H1 (cell line): ENCODE measurements at regions not wholly inside any gene's neighbourhood (a gene's known extent, or its start where the extent isn't known, plus 50 kb on each side); places are given as distances from the start of the nearest gene placed in this dataset.

Source experiments
- CTCF ChIA-PET: fragments of 300-600 bp; sonication (Branson Sonifier 250); formaldehyde crosslinking; loops from one replicate; lab custom pipeline; 2021; ENCODE audit not compliant: partially characterized antibody; lab: Charles Lee
- POLR2A ChIA-PET: fragments of 300-600 bp; sonication (Branson Sonifier 250); formaldehyde crosslinking; loops from one replicate; lab custom pipeline; 2021; ENCODE audit warnings: inconsistent platforms; ENCODE audit not compliant: partially characterized antibody; lab: Charles Lee
- DNase-seq, 2 experiments: peaks; one replicate each; pipeline versions ENCODE4 v3.0.0 to v3.0.0-alpha.2; 2010 to 2022; ENCODE audit warnings: low spot score in 2 of 2, low read depth in 1 of 2, mixed read lengths in 1 of 2
- FAIRE-seq: peaks from 2 replicates; lab custom pipeline; 2011; peaks lifted over from hg19 to GRCh38; lab: Jason Lieb, UNC
- H2AFZ ChIP-seq: 2 replicates; pipeline ENCODE4 v1.8.1; 2012; ENCODE audit warnings: low read length, inconsistent platforms
- H2AK5ac ChIP-seq: 2 replicates; pipeline ENCODE4 v1.6.1; 2013; ENCODE audit warnings: low read depth, low read length
- H2BK120ac ChIP-seq: replicated peaks from 2 replicates; pipeline ENCODE3; 2013; ENCODE audit warnings: low read depth, low read length, inconsistent platforms
- H2BK12ac ChIP-seq: 2 replicates; pipeline ENCODE4 v1.6.1; 2013; ENCODE audit warnings: low read depth, low read length
- H2BK15ac ChIP-seq: 2 replicates; pipeline ENCODE4 v1.6.1; 2013; ENCODE audit warnings: low read length
- H2BK20ac ChIP-seq: 2 replicates; pipeline ENCODE4 v1.6.1; 2013; ENCODE audit warnings: low read length
- H2BK5ac ChIP-seq: 2 replicates; pipeline ENCODE4 v1.6.1; 2013; ENCODE audit warnings: low read depth, low read length
- H3K14ac ChIP-seq: 2 replicates; pipeline ENCODE4 v1.6.1; 2013; ENCODE audit warnings: inconsistent platforms; ENCODE audit not compliant: insufficient read length
- H3K18ac ChIP-seq: 2 replicates; pipeline ENCODE4 v1.6.1; 2013; ENCODE audit warnings: low read length; ENCODE audit errors: extremely low read depth
- H3K23ac ChIP-seq: 2 replicates; pipeline ENCODE4 v1.6.1; 2013; ENCODE audit warnings: inconsistent platforms; ENCODE audit not compliant: insufficient read length
- H3K23me2 ChIP-seq: 2 replicates; pipeline ENCODE4 v1.6.1; 2013; ENCODE audit warnings: low read depth, low read length
- H3K27ac ChIP-seq: 2 replicates; pipeline ENCODE4 v1.6.1; 2011; ENCODE audit warnings: low read depth, low read length, inconsistent platforms
- H3K27me3 ChIP-seq, 4 experiments: replicated peaks in 1 of 4; 1 replicate in 1 of 4; 2 replicates in 3 of 4; pipeline versions ENCODE4 v1.6.1 to v1.8.1; 2011 to 2013; ENCODE audit warnings: low read length in 3 of 4, mild to moderate bottlenecking in 3 of 4, inconsistent platforms in 2 of 4, mixed read lengths in 2 of 4, moderate library complexity in 1 of 4; ENCODE audit not compliant: control insufficient read depth in 3 of 4, insufficient read depth in 3 of 4; ENCODE audit errors: extremely low read depth in 1 of 4
- H3K36me3 ChIP-seq, 4 experiments: 2 replicates each; pipeline versions ENCODE4 v1.6.1 to v1.8.1; 2011 to 2013; ENCODE audit warnings: mild to moderate bottlenecking in 4 of 4, low read length in 3 of 4, moderate library complexity in 2 of 4, control low read depth in 1 of 4, inconsistent platforms in 1 of 4; ENCODE audit not compliant: insufficient read depth in 4 of 4, control insufficient read depth in 2 of 4
- H3K4ac ChIP-seq: replicated peaks from 2 replicates; pipeline ENCODE3; 2013; ENCODE audit warnings: low read length, low read depth, mixed read lengths, inconsistent platforms; ENCODE audit not compliant: insufficient read length
- H3K4me1 ChIP-seq, 4 experiments: replicated peaks in 1 of 4; 1 replicate in 1 of 4; 2 replicates in 3 of 4; pipeline versions ENCODE4 v1.6.1 to v1.8.1; 2011 to 2013; ENCODE audit warnings: low read length in 3 of 4, inconsistent platforms in 2 of 4, mixed read lengths in 1 of 4; ENCODE audit not compliant: insufficient read depth in 4 of 4, control insufficient read depth in 3 of 4
- H3K4me2 ChIP-seq, 2 experiments: 2 replicates each; pipeline versions ENCODE4 v1.6.1 to v1.8.1; 2011 to 2013; ENCODE audit warnings: low read depth in 2 of 2, low read length in 2 of 2, control low read depth in 1 of 2, inconsistent platforms in 1 of 2, mild to moderate bottlenecking in 1 of 2; ENCODE audit not compliant: insufficient read depth in 1 of 2
- H3K4me3 ChIP-seq, 4 experiments: fragments of 200-600, 300-600 bp in 1 of 4; sonication (generic), shearing (Covaris generic), sonication (Bioruptor Twin) in 1 of 4; 2 replicates each; pipeline versions ENCODE4 v1.5.1 to v1.8.1; 2011 to 2016; ENCODE audit warnings: low read length in 4 of 4, low read depth in 3 of 4, control low read depth in 2 of 4, inconsistent platforms in 2 of 4, mild to moderate bottlenecking in 2 of 4, mixed read lengths in 1 of 4, moderate library complexity in 1 of 4; ENCODE audit not compliant: insufficient read depth in 2 of 4; ENCODE audit errors: extremely low read depth in 1 of 4
- H3K56ac ChIP-seq: replicated peaks from 2 replicates; pipeline ENCODE3; 2013; ENCODE audit warnings: low read depth, mild to moderate bottlenecking, mixed read lengths, low read length, inconsistent platforms; ENCODE audit not compliant: insufficient read length
- H3K79me1 ChIP-seq: 2 replicates; pipeline ENCODE4 v1.6.1; 2013; ENCODE audit warnings: low read depth, low read length, control low read depth
- H3K79me2 ChIP-seq, 2 experiments: 2 replicates each; pipeline versions ENCODE4 v1.6.1 to v1.8.1; 2012 to 2013; ENCODE audit warnings: low read length in 2 of 2, mild to moderate bottlenecking in 2 of 2, inconsistent platforms in 1 of 2; ENCODE audit not compliant: insufficient read depth in 2 of 2, control insufficient read depth in 1 of 2
- H3K9ac ChIP-seq, 4 experiments: replicated peaks in 1 of 4; 1 replicate in 1 of 4; 2 replicates in 3 of 4; pipeline versions ENCODE4 v1.6.1 to v1.8.1; 2011 to 2013; ENCODE audit warnings: low read depth in 3 of 4, low read length in 3 of 4, control low read depth in 2 of 4, mild to moderate bottlenecking in 2 of 4, moderate library complexity in 2 of 4, inconsistent platforms in 1 of 4; ENCODE audit errors: extremely low read depth in 1 of 4
- H3K9me3 ChIP-seq, 2 experiments: 2 replicates each; pipeline versions ENCODE4 v1.6.1 to v1.8.1; 2012 to 2013; ENCODE audit warnings: mild to moderate bottlenecking in 2 of 2, moderate library complexity in 2 of 2, control low read depth in 1 of 2, inconsistent platforms in 1 of 2, low read depth in 1 of 2, low read length in 1 of 2, mixed read lengths in 1 of 2; ENCODE audit not compliant: insufficient read depth in 2 of 2
- H4K20me1 ChIP-seq, 2 experiments: replicated peaks in 1 of 2; 2 replicates each; pipeline versions ENCODE3 to v1.8.1; 2011 to 2013; ENCODE audit warnings: inconsistent platforms in 2 of 2, low read length in 2 of 2, mild to moderate bottlenecking in 1 of 2; ENCODE audit not compliant: insufficient read depth in 2 of 2, control insufficient read depth in 1 of 2
- H4K5ac ChIP-seq: 2 replicates; pipeline ENCODE4 v1.6.1; 2013; ENCODE audit warnings: low read length, low read depth, mixed read lengths, inconsistent platforms; ENCODE audit not compliant: insufficient read length
- H4K8ac ChIP-seq: 2 replicates; pipeline ENCODE4 v1.8.0; 2013; ENCODE audit warnings: mild to moderate bottlenecking, moderate library complexity, low read length, inconsistent platforms; ENCODE audit not compliant: insufficient read depth; ENCODE audit errors: extremely low read depth
- H4K91ac ChIP-seq: replicated peaks from 2 replicates; pipeline ENCODE3; 2013; ENCODE audit warnings: low read length, mixed read lengths, inconsistent platforms; ENCODE audit not compliant: insufficient read length
- SIX5 ChIP-seq: IDR thresholded peaks from 2 replicates; pipeline ENCODE4 v1.6.1; 2011; ENCODE audit warnings: mild to moderate bottlenecking, low read depth, low read length
- WGBS, 2 experiments: shearing (Covaris generic) in 1 of 2; methylation state at CpG; one replicate each; pipeline versions ENCODE4 v1.1.6 to v1.1.7; 2013 to 2015; ENCODE audit warnings: low lambda C conversion rate in 2 of 2, mixed read lengths in 2 of 2, inconsistent platforms in 1 of 2, low coverage in 1 of 2, missing lambda C conversion rate in 1 of 2; ENCODE audit not compliant: insufficient replicate concordance in 2 of 2, insufficient coverage in 1 of 2, insufficient read length in 1 of 2; ENCODE audit errors: extremely low coverage in 1 of 2, missing lambda C conversion rate in 1 of 2; 5-methylcytosine and 5-hydroxymethylcytosine counted together

GRCh38 chr3:19816631-19817030, 117.4 kb downstream of the EFHB start:
- Histone ChIP-seq H2BK20ac (no peak overlapping the region), H4K8ac (no peak overlapping the region), H2BK12ac (no peak overlapping the region), H3K23me2 (no peaks in the 10 kb centered on the region), H2AFZ (no peak overlapping the region), H4K20me1 (no peaks in the 10 kb centered on the region), H3K9ac (no peak overlapping the region), H3K4me1 (no peaks in the 10 kb centered on the region; a peak in 1 of 7 replicates), H2BK5ac (no peak overlapping the region), H2BK15ac (no peak overlapping the region), H3K79me2 (no peaks in the 10 kb centered on the region), H3K79me1 (no peaks in the 10 kb centered on the region), H3K56ac (no peak overlapping the region), H3K9me3 (no peaks in the 10 kb centered on the region), H3K27me3 (no peaks in the 10 kb centered on the region), H3K18ac (no peak overlapping the region), H2BK120ac (no peak overlapping the region), H3K4me2 (no peak overlapping the region), H3K23ac (no peak overlapping the region), H3K36me3 (no peaks in the 10 kb centered on the region), H4K91ac (no peak overlapping the region), H3K27ac (no peak overlapping the region), H3K14ac (no peak overlapping the region), H4K5ac (no peak overlapping the region), H3K4me3 (no peak overlapping the region), H3K4ac (no peak overlapping the region), H2AK5ac (no peak overlapping the region)
- POLR2A ChIA-PET = no interaction called here
- CTCF ChIA-PET = interaction anchor here (1.2 kb wide), 1 partner anchor 9 kb away, joined by 3 read pairs; no protein-coding TSS in a partner anchor
- FAIRE-seq = no peak
- WGBS, 2 experiments = 85% methylated on average over 1 of the region's 1 CpG; no CpG with 5 or more reads in 1 of the 2 experiments
- no peak for DNase-seq
- TF ChIP-seq SIX5 = no peak
